H9 (cell line): ENCODE measurements at regions not wholly inside any gene's neighbourhood (a gene's known extent, or its start where the extent isn't known, plus 50 kb on each side); places are given as distances from the start of the nearest gene placed in this dataset.

Experiments
- DNase-seq: peaks from one replicate; pipeline ENCODE4 v3.0.0-alpha.2; 2017
- H2AFZ ChIP-seq: one replicate; pipeline ENCODE4 v1.6.1; 2013; ENCODE audit warnings: mild to moderate bottlenecking, low read length, control low read depth, moderate library complexity
- H2AK5ac ChIP-seq: 2 replicates; pipeline ENCODE4 v1.6.1; 2013; ENCODE audit warnings: low read length, control low read depth, mixed read lengths; ENCODE audit not compliant: insufficient read length
- H2BK120ac ChIP-seq: one replicate; pipeline ENCODE4 v1.6.1; 2013; ENCODE audit warnings: low read depth, mild to moderate bottlenecking, low read length, control low read depth, inconsistent platforms; ENCODE audit not compliant: poor library complexity, severe bottlenecking
- H2BK12ac ChIP-seq: 2 replicates; pipeline ENCODE4 v1.6.1; 2013; ENCODE audit warnings: low read length, control low read depth, mixed read lengths, low read depth; ENCODE audit not compliant: insufficient read length
- H2BK15ac ChIP-seq: 2 replicates; pipeline ENCODE4 v1.6.1; 2013; ENCODE audit warnings: low read depth, low read length, control low read depth
- H2BK20ac ChIP-seq: one replicate; pipeline ENCODE4 v1.6.1; 2013; ENCODE audit warnings: low read depth, mild to moderate bottlenecking, low read length, control low read depth, inconsistent platforms; ENCODE audit not compliant: poor library complexity, severe bottlenecking
- H2BK5ac ChIP-seq: 2 replicates; pipeline ENCODE4 v1.6.1; 2013; ENCODE audit warnings: low read length, control low read depth, mixed read lengths; ENCODE audit not compliant: insufficient read length
- H3K14ac ChIP-seq: 2 replicates; pipeline ENCODE4 v1.6.1; 2013; ENCODE audit warnings: low read length, control low read depth; ENCODE audit not compliant: insufficient read depth
- H3K18ac ChIP-seq: 2 replicates; pipeline ENCODE4 v1.6.1; 2013; ENCODE audit warnings: low read depth, mild to moderate bottlenecking, mixed read lengths, low read length, control low read depth; ENCODE audit not compliant: insufficient read length
- H3K23ac ChIP-seq: 2 replicates; pipeline ENCODE4 v1.6.1; 2013; ENCODE audit warnings: low read length, control low read depth, mixed read lengths, low read depth; ENCODE audit not compliant: insufficient read length
- H3K23me2 ChIP-seq: 2 replicates; pipeline ENCODE4 v1.6.1; 2013; ENCODE audit warnings: low read depth, mild to moderate bottlenecking, mixed read lengths, low read length, control low read depth; ENCODE audit not compliant: insufficient read length, poor library complexity, severe bottlenecking
- H3K27ac ChIP-seq: 2 replicates; pipeline ENCODE4 v1.5.1; 2013; ENCODE audit warnings: low read length, control low read depth, mixed read lengths, low read depth; ENCODE audit not compliant: insufficient read length
- H3K27me3 ChIP-seq: 2 replicates; pipeline ENCODE4 v1.6.1; 2013; ENCODE audit warnings: low read length, control low read depth, inconsistent platforms; ENCODE audit not compliant: insufficient read depth
- H3K4ac ChIP-seq: 2 replicates; pipeline ENCODE4 v1.6.1; 2013; ENCODE audit warnings: low read depth, mild to moderate bottlenecking, control low read depth, inconsistent platforms, low read length, moderate library complexity
- H3K4me1 ChIP-seq: 2 replicates; pipeline ENCODE4 v1.6.1; 2013; ENCODE audit warnings: low read length, control low read depth, inconsistent platforms; ENCODE audit not compliant: insufficient read depth
- H3K4me2 ChIP-seq: 2 replicates; pipeline ENCODE4 v1.6.1; 2013; ENCODE audit warnings: low read length, control low read depth, mixed read lengths; ENCODE audit not compliant: insufficient read length, insufficient read depth
- H3K56ac ChIP-seq: 2 replicates; pipeline ENCODE4 v1.6.1; 2013; ENCODE audit warnings: low read depth, mild to moderate bottlenecking, mixed read lengths, low read length, control low read depth; ENCODE audit not compliant: insufficient read length
- H3K79me1 ChIP-seq: 2 replicates; pipeline ENCODE4 v1.6.1; 2013; ENCODE audit warnings: low read depth, mild to moderate bottlenecking, moderate library complexity, low read length, control low read depth, inconsistent platforms; ENCODE audit not compliant: insufficient read depth, poor library complexity, severe bottlenecking
- H3K79me2 ChIP-seq: 2 replicates; pipeline ENCODE4 v1.6.1; 2013; ENCODE audit warnings: low read length, control low read depth, inconsistent platforms; ENCODE audit not compliant: insufficient read depth
- H3K9ac ChIP-seq: 2 replicates; pipeline ENCODE4 v1.6.1; 2013; ENCODE audit warnings: low read length, control low read depth, mixed read lengths; ENCODE audit not compliant: insufficient read length; ENCODE audit errors: extremely low read depth
- H3K9me3 ChIP-seq: one replicate; pipeline ENCODE4 v1.6.1; 2013; ENCODE audit warnings: low read depth, low read length, inconsistent platforms; ENCODE audit not compliant: control insufficient read depth
- H3T11ph ChIP-seq: one replicate; pipeline ENCODE4 v1.6.1; 2013; ENCODE audit warnings: mild to moderate bottlenecking, low read length, control low read depth, inconsistent platforms
- H4K20me1 ChIP-seq: one replicate; pipeline ENCODE4 v1.6.1; 2013; ENCODE audit not compliant: control insufficient read depth, insufficient read length, insufficient read depth
- H4K5ac ChIP-seq: 2 replicates; pipeline ENCODE4 v1.6.1; 2013; ENCODE audit warnings: low read depth, mild to moderate bottlenecking, mixed read lengths, low read length, control low read depth; ENCODE audit not compliant: insufficient read length
- H4K8ac ChIP-seq: replicated peaks from 2 replicates; pipeline ENCODE4 v1.6.1; 2013; ENCODE audit warnings: low read length, control low read depth, mixed read lengths, low read depth; ENCODE audit not compliant: insufficient read length
- H4K91ac ChIP-seq: 2 replicates; pipeline ENCODE4 v1.6.1; 2013; ENCODE audit warnings: low read depth, mild to moderate bottlenecking, moderate library complexity, mixed read lengths, low read length, control low read depth; ENCODE audit not compliant: insufficient read length
- H3K27ac Mint-ChIP-seq, 3 experiments: 2 replicates in 2 of 3; 3 replicates in 1 of 3; pipeline ENCODE4 v1.8.0; 2020 to 2021; ENCODE audit warnings: mixed read lengths in 3 of 3, mild to moderate bottlenecking in 1 of 3, moderate library complexity in 1 of 3
- H3K27me3 Mint-ChIP-seq: 2 replicates; pipeline ENCODE4 v1.8.0; 2021; ENCODE audit warnings: low read depth, mild to moderate bottlenecking, moderate library complexity, mixed read lengths
- H3K36me3 Mint-ChIP-seq, 3 experiments: 2 replicates in 2 of 3; 3 replicates in 1 of 3; pipeline ENCODE4 v1.8.0; 2020 to 2021; ENCODE audit warnings: low read depth in 3 of 3, mixed read lengths in 3 of 3; ENCODE audit not compliant: insufficient read depth in 1 of 3
- H3K4me1 Mint-ChIP-seq, 2 experiments: 2 replicates each; pipeline ENCODE4 v1.8.0; 2020; ENCODE audit warnings: mixed read lengths in 2 of 2
- H3K4me3 Mint-ChIP-seq, 2 experiments: 2 replicates in 1 of 2; 3 replicates in 1 of 2; pipeline ENCODE4 v1.8.0; 2020 to 2021; ENCODE audit warnings: mild to moderate bottlenecking in 2 of 2, mixed read lengths in 2 of 2, moderate library complexity in 1 of 2
- H3K9me3 Mint-ChIP-seq, 2 experiments: 2 replicates in 1 of 2; 3 replicates in 1 of 2; pipeline ENCODE4 v1.8.0; 2020; ENCODE audit warnings: mild to moderate bottlenecking in 2 of 2, mixed read lengths in 2 of 2, moderate library complexity in 1 of 2
- CTCF ChIP-seq: fragments of 200-600 bp; sonication (generic); conservative IDR thresholded peaks from 3 replicates; pipeline ENCODE4 v1.8.0; 2021; ENCODE audit warnings: antibody characterized with exemption, mild to moderate bottlenecking
- WGBS: extraction: QIAGEN DNeasy Blood & Tissue Kit; methylation state at CpG from one replicate; pipeline ENCODE4 v1.1.7; 2013; ENCODE audit warnings: missing lambda C conversion rate, low lambda C conversion rate, mixed read lengths; ENCODE audit not compliant: insufficient read length; ENCODE audit errors: extremely low coverage; 5-methylcytosine and 5-hydroxymethylcytosine counted together

- Histone ChIP-seq H2BK20ac (no peak overlapping the region), H2BK5ac (no peak overlapping the region), H3K27ac (no peak overlapping the region), H3K27me3 (no peaks in the 10 kb centered on the region), H3K4ac (no peak overlapping the region), H3T11ph (no peak overlapping the region), H2BK120ac (no peak overlapping the region), H2BK12ac (no peak overlapping the region), H3K4me2 (no peak overlapping the region), H3K14ac (no peak overlapping the region), H4K8ac (no peak overlapping the region), H3K18ac (no peak overlapping the region), H3K9me3 (no peaks in the 10 kb centered on the region), H3K9ac (no peak overlapping the region), H4K5ac (no peak overlapping the region), H4K91ac (no peak overlapping the region), H3K4me1 (no peaks in the 10 kb centered on the region), H4K20me1 (no peaks in the 10 kb centered on the region), H3K79me1 (no peaks in the 10 kb centered on the region), H2BK15ac (no peak overlapping the region), H3K79me2 (no peaks in the 10 kb centered on the region), H2AFZ (no peak overlapping the region), H3K56ac (no peak overlapping the region), H2AK5ac (no peak overlapping the region), H3K23ac (no peak overlapping the region), H3K23me2 (no peaks in the 10 kb centered on the region)
- Mint-ChIP-seq H3K36me3 (no peaks in the 10 kb centered on the region), H3K9me3 (no peaks in the 10 kb centered on the region), H3K4me1 (no peaks in the 10 kb centered on the region), H3K27ac (no peak overlapping the region), H3K27me3 (no peaks in the 10 kb centered on the region), H3K4me3 (no peak overlapping the region)
- no peak for TF ChIP-seq CTCF
- WGBS: no CpG with 5 or more reads among the region's 4 CpGs
- DNase-seq: no peak
Measured at GRCh38 chr7:25353732-25354131, 125.4 kb upstream of the NPVF start.
